ENCODE measurements at regions not wholly inside any gene's neighbourhood (a gene's known extent, or its start where the extent isn't known, plus 50 kb on each side); places are given as distances from the start of the nearest gene placed in this dataset.
A peak's percentile ranks its signal among the peaks of the same experiment; 100 is the strongest.

GRCh38 chr7:33754933-33755928 is 150.1 kb upstream of the BMPER start:
- Histone ChIP-seq H3K4me3 (no peak overlapping the region), H3K4me1 (ENCODE audit: control insufficient read depth in 1 of 2, low read depth in 2 of 2) (peaks cover 0 to 8% of the 10 kb centered on the region in 2 donors), H3K27me3 (replicated peaks; ENCODE audit: insufficient read depth) (no peaks in the 10 kb centered on the region), H3K27ac (no peak overlapping the region), H3K9me3 (no peaks in the 10 kb centered on the region), H3K36me3 (no peaks in the 10 kb centered on the region)
- no peak for TF ChIP-seq CTCF (IDR thresholded peaks at IDR 0.05)
- no peak for ATAC-seq (ENCODE audit: insufficient number of reproducible peaks, low FRiP score, low read depth)
- DNase-seq (ENCODE audit: low spot score), result no peak

DNA sequence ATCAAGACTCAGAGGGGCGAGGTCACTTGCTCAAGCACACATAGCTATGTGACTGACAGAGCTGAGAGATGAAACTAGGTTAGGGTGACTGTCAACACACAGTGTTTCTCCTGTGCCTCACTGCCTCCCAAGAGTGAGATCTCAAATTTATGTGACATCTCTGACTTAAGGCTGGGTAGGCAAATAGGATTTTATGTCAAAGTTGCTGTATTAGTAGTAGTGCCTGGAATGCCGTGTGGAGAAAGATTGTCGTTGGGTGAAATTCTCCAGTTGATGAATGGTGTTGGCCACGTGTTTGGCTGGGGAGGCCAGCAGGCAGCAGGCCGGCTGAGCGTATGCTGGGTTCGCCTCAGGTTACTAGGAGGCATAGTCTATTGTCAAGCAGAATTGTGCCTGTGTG is 148.3 kb upstream of the BMPER start:
- H3K27ac ChIP-seq, result no peak overlapping the region
- no peaks in the 10 kb centered on the region for H3K36me3 ChIP-seq
- H3K9me3 ChIP-seq, result no peaks in the 10 kb centered on the region
- no peak for ATAC-seq (ENCODE audit: insufficient number of reproducible peaks, low FRiP score, low read depth)
- no peak for TF ChIP-seq CTCF (IDR thresholded peaks at IDR 0.05)
- DNase-seq (ENCODE audit: low spot score), result no peak
- no peak overlapping the region for H3K4me3 ChIP-seq
- no peaks in the 10 kb centered on the region for H3K27me3 ChIP-seq (replicated peaks; ENCODE audit: insufficient read depth)
- peaks cover 0 to 8% of the 10 kb centered on the region in 2 donors for H3K4me1 ChIP-seq (ENCODE audit: control insufficient read depth in 1 of 2, low read depth in 2 of 2)

- Histone ChIP-seq H3K9me3 (no peaks in the 10 kb centered on the region), H3K36me3 (no peaks in the 10 kb centered on the region), H3K4me3 (no peak overlapping the region), H3K27ac (no peak overlapping the region), H3K4me1 (ENCODE audit: control insufficient read depth in 1 of 2, low read depth in 2 of 2) (peaks cover 0 to 8% of the 10 kb centered on the region in 2 donors), H3K27me3 (replicated peaks; ENCODE audit: insufficient read depth) (no peaks in the 10 kb centered on the region)
- no peak for ATAC-seq (ENCODE audit: insufficient number of reproducible peaks, low FRiP score, low read depth)
- TF ChIP-seq CTCF (IDR thresholded peaks at IDR 0.05), result peak; percentile 68
- no peak for DNase-seq (ENCODE audit: low spot score)
These were observed 147.7 kb upstream of the BMPER start for GRCh38 chr7:33757563-33758165.

- H3K4me1 ChIP-seq (ENCODE audit: control insufficient read depth in 1 of 2, low read depth in 2 of 2), result peaks cover 0 to 8% of the 10 kb centered on the region in 2 donors
- no peaks in the 10 kb centered on the region for H3K27me3 ChIP-seq (replicated peaks; ENCODE audit: insufficient read depth)
- H3K36me3 ChIP-seq, result no peaks in the 10 kb centered on the region
- DNase-seq (ENCODE audit: low spot score) (no peak), ATAC-seq (ENCODE audit: insufficient number of reproducible peaks, low FRiP score, low read depth) (no peak)
- no peak overlapping the region for H3K27ac ChIP-seq
- TF ChIP-seq CTCF (IDR thresholded peaks at IDR 0.05), result no peak
- no peak overlapping the region for H3K4me3 ChIP-seq
- H3K9me3 ChIP-seq, result no peaks in the 10 kb centered on the region
These were observed 145.2 kb upstream of the BMPER start for GRCh38 chr7:33760146-33760545.

GRCh38 chr7:33760834-33761233 is 144.5 kb upstream of the BMPER start:
- no peak for TF ChIP-seq CTCF (IDR thresholded peaks at IDR 0.05)

More at GRCh38 chr7:33760834-33761233, 144.5 kb upstream of the BMPER start:
- peaks cover 0 to 8% of the 10 kb centered on the region in 2 donors for H3K4me1 ChIP-seq (ENCODE audit: control insufficient read depth in 1 of 2, low read depth in 2 of 2)
- H3K4me3 ChIP-seq, result no peak overlapping the region
- H3K27me3 ChIP-seq (replicated peaks; ENCODE audit: insufficient read depth), result no peaks in the 10 kb centered on the region
- ATAC-seq (ENCODE audit: insufficient number of reproducible peaks, low FRiP score, low read depth) (no peak), DNase-seq (ENCODE audit: low spot score) (no peak)
- H3K9me3 ChIP-seq, result no peaks in the 10 kb centered on the region
- H3K36me3 ChIP-seq, result no peaks in the 10 kb centered on the region
- H3K27ac ChIP-seq, result no peak overlapping the region

Measured in thoracic aorta (tissue), 2 donors.